Neural cell (in vitro differentiated cells): ENCODE measurements at regions not wholly inside any gene's neighbourhood (a gene's known extent, or its start where the extent isn't known, plus 50 kb on each side); places are given as distances from the start of the nearest gene placed in this dataset.

Experiments
- H2AFZ ChIP-seq: fragments of 200-600, 300-800 bp; sonication (generic), shearing (Covaris generic); 2 replicates; pipeline ENCODE4 v1.6.0; 2014; ENCODE audit warnings: low read depth, mild to moderate bottlenecking, antibody characterized with exemption, low read length, moderate library complexity
- H3F3A ChIP-seq: fragments of 200-600 bp; shearing (Covaris generic); 2 replicates; pipeline ENCODE4 v1.6.1; 2016; ENCODE audit warnings: mild to moderate bottlenecking, moderate library complexity, mixed read lengths, antibody characterized with exemption, low read length; ENCODE audit not compliant: insufficient read depth, poor library complexity, severe bottlenecking
- H3K27ac ChIP-seq: fragments of 200-600, 300-800 bp; sonication (generic), shearing (Covaris generic); 2 replicates; pipeline ENCODE4 v1.5.1; 2014; ENCODE audit warnings: mild to moderate bottlenecking, low read length, moderate library complexity
- H3K27me3 ChIP-seq: fragments of 300-800, 200-600 bp; sonication (generic), shearing (Covaris generic); 2 replicates; pipeline ENCODE4 v1.6.0; 2014; ENCODE audit warnings: mild to moderate bottlenecking, low read depth, low read length, moderate library complexity; ENCODE audit not compliant: insufficient read depth
- H3K36me3 ChIP-seq: fragments of 300-800, 200-600 bp; sonication (generic), shearing (Covaris generic); 2 replicates; pipeline ENCODE4 v1.5.1; 2014; ENCODE audit warnings: mild to moderate bottlenecking, antibody characterized with exemption, low read length, moderate library complexity; ENCODE audit not compliant: insufficient read depth
- H3K4me2 ChIP-seq: fragments of 300-800, 200-600 bp; sonication (generic), shearing (Covaris generic); 2 replicates; pipeline ENCODE4 v1.6.0; 2014; ENCODE audit warnings: mild to moderate bottlenecking, low read length
- H3K4me3 ChIP-seq: fragments of 300-800, 200-600 bp; sonication (generic), shearing (Covaris generic); 2 replicates; pipeline ENCODE4 v1.5.1; 2014; ENCODE audit warnings: mild to moderate bottlenecking, low read length, moderate library complexity
- H3K79me2 ChIP-seq: fragments of 200-600 bp; shearing (Covaris generic); replicated peaks from 2 replicates; pipeline ENCODE4 v1.6.0; 2014; ENCODE audit warnings: mild to moderate bottlenecking, low read length, moderate library complexity; ENCODE audit not compliant: insufficient read depth
- H3K9ac ChIP-seq: fragments of 300-800, 200-600 bp; sonication (generic), shearing (Covaris generic); 2 replicates; pipeline ENCODE4 v1.6.1; 2016; ENCODE audit warnings: mild to moderate bottlenecking, low read length, mixed read lengths
- H3K9me2 ChIP-seq: fragments of 200-600 bp; shearing (Covaris generic); 2 replicates; pipeline ENCODE4 v1.6.1; 2016; ENCODE audit warnings: mild to moderate bottlenecking, low read length, mixed read lengths; ENCODE audit not compliant: insufficient read depth
- H3K9me3 ChIP-seq: fragments of 200-600, 300-800 bp; sonication (generic), shearing (Covaris generic); 2 replicates; pipeline ENCODE4 v1.6.1; 2016; ENCODE audit warnings: mild to moderate bottlenecking, mixed run types, low read length, moderate library complexity, mixed read lengths
- H4K20me1 ChIP-seq: fragments of 200-600 bp; shearing (Covaris generic); 2 replicates; pipeline ENCODE4 v1.6.1; 2016; ENCODE audit warnings: mild to moderate bottlenecking, mixed run types; ENCODE audit not compliant: insufficient read depth
- CTCF ChIP-seq: fragments of 450-650 bp; IDR thresholded peaks from 2 replicates; pipeline ENCODE4 v1.5.1; 2014; ENCODE audit warnings: antibody characterized with exemption, mild to moderate bottlenecking, moderate library complexity; ENCODE audit not compliant: poor library complexity, severe bottlenecking
- EP300 ChIP-seq: fragments of 450-650 bp; conservative IDR thresholded peaks from 2 replicates; pipeline ENCODE4 v1.6.1; 2014; ENCODE audit warnings: antibody characterized with exemption, mild to moderate bottlenecking, moderate library complexity; ENCODE audit not compliant: poor library complexity, severe bottlenecking
- EZH2 ChIP-seq: fragments of 200-600, 300-800 bp; shearing (Covaris generic), sonication (generic); IDR thresholded peaks from 2 replicates; pipeline ENCODE4 v1.6.1; 2014; ENCODE audit warnings: antibody characterized with exemption, low read length, borderline replicate concordance, mild to moderate bottlenecking; ENCODE audit not compliant: insufficient read depth, poor library complexity, severe bottlenecking
- MXI1 ChIP-seq: fragments of 450-650 bp; conservative IDR thresholded peaks from 2 replicates; pipeline ENCODE4 v1.6.1; 2014; ENCODE audit warnings: antibody characterized with exemption, mild to moderate bottlenecking; ENCODE audit not compliant: poor library complexity, severe bottlenecking
- POLR2AphosphoS5 ChIP-seq: IDR thresholded peaks from 2 replicates; pipeline ENCODE4 v1.6.1; 2012
- RAD21 ChIP-seq: fragments of 450-650 bp; conservative IDR thresholded peaks from 2 replicates; pipeline ENCODE4 v1.6.1; 2014; ENCODE audit warnings: antibody characterized with exemption, mild to moderate bottlenecking, moderate library complexity
- SMC3 ChIP-seq: fragments of 450-650 bp; conservative IDR thresholded peaks from 2 replicates; pipeline ENCODE4 v1.6.1; 2014; ENCODE audit warnings: antibody characterized with exemption, mild to moderate bottlenecking, moderate library complexity; ENCODE audit not compliant: poor library complexity
- TAF1 ChIP-seq: IDR thresholded peaks from 2 replicates; pipeline ENCODE4 v1.6.1; 2012; ENCODE audit warnings: low read depth
- TF ChIP-seq, protein P1 (sequence below): IDR thresholded peaks from 2 replicates; pipeline ENCODE4 v1.6.1; 2012; ENCODE audit warnings: borderline replicate concordance

DNA sequence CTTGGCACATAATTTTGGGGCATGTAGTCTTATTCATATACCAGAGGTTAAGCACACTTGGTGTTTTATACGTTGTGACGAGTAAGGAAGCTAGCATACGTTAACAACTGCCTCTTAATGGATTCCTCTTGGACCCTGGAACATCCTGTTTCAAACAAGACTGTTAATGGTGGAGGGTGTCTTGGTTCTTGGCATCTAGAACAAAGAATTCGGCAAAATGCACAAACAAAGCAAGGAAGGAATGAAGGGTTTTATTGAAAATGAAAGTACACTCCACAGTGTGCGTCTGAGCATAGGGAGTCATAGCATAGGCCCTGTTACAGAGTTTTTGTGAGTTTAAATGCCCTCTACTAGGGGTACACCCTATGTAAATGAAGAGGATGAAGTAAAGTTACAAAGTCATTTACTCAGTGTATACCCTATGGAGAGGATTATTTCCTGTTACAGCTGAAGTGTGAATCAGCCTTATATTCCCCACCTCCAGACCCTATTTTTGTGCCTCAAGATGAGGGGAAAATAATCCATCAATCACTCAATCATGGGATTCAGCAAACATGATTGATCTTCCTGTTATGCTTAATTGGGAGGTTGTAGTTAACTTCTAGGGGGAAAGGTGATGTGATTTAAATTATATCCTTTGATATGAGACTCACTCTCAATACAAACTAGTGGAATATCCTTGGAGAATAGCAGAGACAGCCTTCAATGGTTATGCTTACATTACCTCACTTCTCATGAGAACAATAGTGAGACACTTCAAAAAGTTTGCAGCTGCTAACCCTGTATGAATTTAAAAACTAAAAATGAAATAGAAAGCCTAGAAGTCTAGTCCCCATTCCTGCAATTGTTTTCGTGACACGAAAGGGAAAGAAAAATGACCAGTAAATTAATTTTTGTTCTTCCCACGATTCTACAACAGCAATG is 84.9 kb upstream of the MYO10 start:
- Histone ChIP-seq H4K20me1 (no peaks in the 10 kb centered on the region), H3K9ac (no peak overlapping the region), H3K9me2 (no peaks in the 10 kb centered on the region), H3K27me3 (no peaks in the 10 kb centered on the region), H3K27ac (no peak overlapping the region), H3K4me3 (no peak overlapping the region), H3K79me2 (no peaks in the 10 kb centered on the region), H2AFZ (no peak overlapping the region), H3F3A (no peaks in the 10 kb centered on the region), H3K9me3 (no peaks in the 10 kb centered on the region), H3K4me2 (no peak overlapping the region), H3K36me3 (no peaks in the 10 kb centered on the region)
- TF ChIP-seq, protein P1, sequence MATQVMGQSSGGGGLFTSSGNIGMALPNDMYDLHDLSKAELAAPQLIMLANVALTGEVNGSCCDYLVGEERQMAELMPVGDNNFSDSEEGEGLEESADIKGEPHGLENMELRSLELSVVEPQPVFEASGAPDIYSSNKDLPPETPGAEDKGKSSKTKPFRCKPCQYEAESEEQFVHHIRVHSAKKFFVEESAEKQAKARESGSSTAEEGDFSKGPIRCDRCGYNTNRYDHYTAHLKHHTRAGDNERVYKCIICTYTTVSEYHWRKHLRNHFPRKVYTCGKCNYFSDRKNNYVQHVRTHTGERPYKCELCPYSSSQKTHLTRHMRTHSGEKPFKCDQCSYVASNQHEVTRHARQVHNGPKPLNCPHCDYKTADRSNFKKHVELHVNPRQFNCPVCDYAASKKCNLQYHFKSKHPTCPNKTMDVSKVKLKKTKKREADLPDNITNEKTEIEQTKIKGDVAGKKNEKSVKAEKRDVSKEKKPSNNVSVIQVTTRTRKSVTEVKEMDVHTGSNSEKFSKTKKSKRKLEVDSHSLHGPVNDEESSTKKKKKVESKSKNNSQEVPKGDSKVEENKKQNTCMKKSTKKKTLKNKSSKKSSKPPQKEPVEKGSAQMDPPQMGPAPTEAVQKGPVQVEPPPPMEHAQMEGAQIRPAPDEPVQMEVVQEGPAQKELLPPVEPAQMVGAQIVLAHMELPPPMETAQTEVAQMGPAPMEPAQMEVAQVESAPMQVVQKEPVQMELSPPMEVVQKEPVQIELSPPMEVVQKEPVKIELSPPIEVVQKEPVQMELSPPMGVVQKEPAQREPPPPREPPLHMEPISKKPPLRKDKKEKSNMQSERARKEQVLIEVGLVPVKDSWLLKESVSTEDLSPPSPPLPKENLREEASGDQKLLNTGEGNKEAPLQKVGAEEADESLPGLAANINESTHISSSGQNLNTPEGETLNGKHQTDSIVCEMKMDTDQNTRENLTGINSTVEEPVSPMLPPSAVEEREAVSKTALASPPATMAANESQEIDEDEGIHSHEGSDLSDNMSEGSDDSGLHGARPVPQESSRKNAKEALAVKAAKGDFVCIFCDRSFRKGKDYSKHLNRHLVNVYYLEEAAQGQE, result no peak
- no peak for TF ChIP-seq MXI1
- no peak for TF ChIP-seq EP300
- no peak for TF ChIP-seq POLR2AphosphoS5
- no peak for TF ChIP-seq RAD21
- no peak for TF ChIP-seq TAF1
- TF ChIP-seq EZH2, result no peak
- TF ChIP-seq SMC3, result no peak
- TF ChIP-seq CTCF, result no peak

GRCh38 chr5:17021602-17021932 is 85.5 kb upstream of the MYO10 start:
- Histone ChIP-seq H3K9me3 (no peaks in the 10 kb centered on the region), H3F3A (no peaks in the 10 kb centered on the region), H3K9me2 (no peaks in the 10 kb centered on the region), H4K20me1 (no peaks in the 10 kb centered on the region), H3K36me3 (no peaks in the 10 kb centered on the region), H3K27me3 (no peaks in the 10 kb centered on the region), H2AFZ (no peak overlapping the region), H3K27ac (no peak overlapping the region), H3K9ac (no peak overlapping the region), H3K4me3 (no peak overlapping the region), H3K79me2 (no peaks in the 10 kb centered on the region), H3K4me2 (no peak overlapping the region)
- TF ChIP-seq POLR2AphosphoS5 (no peak), CTCF (no peak), EZH2 (no peak)
